ENCODE measurements at regions not wholly inside any gene's neighbourhood (a gene's known extent, or its start where the extent isn't known, plus 50 kb on each side); places are given as distances from the start of the nearest gene placed in this dataset.

GRCh38 chr16:13441675-13442074 lies 478.3 kb upstream of the ERCC4 start:
- TF ChIP-seq, protein P1, sequence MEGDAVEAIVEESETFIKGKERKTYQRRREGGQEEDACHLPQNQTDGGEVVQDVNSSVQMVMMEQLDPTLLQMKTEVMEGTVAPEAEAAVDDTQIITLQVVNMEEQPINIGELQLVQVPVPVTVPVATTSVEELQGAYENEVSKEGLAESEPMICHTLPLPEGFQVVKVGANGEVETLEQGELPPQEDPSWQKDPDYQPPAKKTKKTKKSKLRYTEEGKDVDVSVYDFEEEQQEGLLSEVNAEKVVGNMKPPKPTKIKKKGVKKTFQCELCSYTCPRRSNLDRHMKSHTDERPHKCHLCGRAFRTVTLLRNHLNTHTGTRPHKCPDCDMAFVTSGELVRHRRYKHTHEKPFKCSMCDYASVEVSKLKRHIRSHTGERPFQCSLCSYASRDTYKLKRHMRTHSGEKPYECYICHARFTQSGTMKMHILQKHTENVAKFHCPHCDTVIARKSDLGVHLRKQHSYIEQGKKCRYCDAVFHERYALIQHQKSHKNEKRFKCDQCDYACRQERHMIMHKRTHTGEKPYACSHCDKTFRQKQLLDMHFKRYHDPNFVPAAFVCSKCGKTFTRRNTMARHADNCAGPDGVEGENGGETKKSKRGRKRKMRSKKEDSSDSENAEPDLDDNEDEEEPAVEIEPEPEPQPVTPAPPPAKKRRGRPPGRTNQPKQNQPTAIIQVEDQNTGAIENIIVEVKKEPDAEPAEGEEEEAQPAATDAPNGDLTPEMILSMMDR (tag by site-specific recombination; IDR thresholded peaks at IDR 0.05), result no peak
- TF ChIP-seq ZNF292 (tag by site-specific recombination; IDR thresholded peaks at IDR 0.05; ENCODE audit: borderline replicate concordance, low read depth) (no peak), ZNF121 (tag by site-specific recombination; IDR thresholded peaks at IDR 0.05) (no peak), ZNF24 (tag by site-specific recombination; IDR thresholded peaks at IDR 0.05) (no peak), TSHZ1 (tag by site-specific recombination; IDR thresholded peaks at IDR 0.05; ENCODE audit: borderline replicate concordance) (no peak), GLI4 (tag by site-specific recombination; IDR thresholded peaks at IDR 0.05) (no peak)
